ENCODE measurements at regions not wholly inside any gene's neighbourhood (a gene's known extent, or its start where the extent isn't known, plus 50 kb on each side); places are given as distances from the start of the nearest gene placed in this dataset.

- no peak for DNase-seq (ENCODE audit: low spot score)
These were observed 734.3 kb upstream of the POT1 start for GRCh38 chr7:125663961-125664360.

- no peak for DNase-seq (ENCODE audit: low spot score)
These were observed 732.1 kb upstream of the POT1 start for GRCh38 chr7:125661677-125662076.

- DNase-seq (ENCODE audit: low spot score): no peak
These were observed 731.4 kb upstream of the POT1 start for GRCh38 chr7:125661006-125661405.

GRCh38 chr7:125654076-125654475 is 724.5 kb upstream of the POT1 start:
- DNase-seq (ENCODE audit: low spot score): no peak

GRCh38 chr7:125651823-125652528 is 722.4 kb upstream of the POT1 start:
- DNase-seq (ENCODE audit: low spot score): no peak

- no peak for DNase-seq (ENCODE audit: low spot score)
These were observed 718.9 kb upstream of the POT1 start for GRCh38 chr7:125648543-125648942.

GRCh38 chr7:125645770-125646169 is 716.1 kb upstream of the POT1 start:
- DNase-seq (ENCODE audit: low spot score): no peak

GRCh38 chr7:125644109-125644508 is 714.5 kb upstream of the POT1 start:
- no peak for DNase-seq (ENCODE audit: low spot score)

GRCh38 chr7:125643302-125643701 is 713.7 kb upstream of the POT1 start:
- DNase-seq (ENCODE audit: low spot score): no peak

- DNase-seq (ENCODE audit: low spot score): no peak
These were observed 712.3 kb upstream of the POT1 start for GRCh38 chr7:125641884-125642283.

- no peak for DNase-seq (ENCODE audit: low spot score)
These were observed 706.8 kb upstream of the POT1 start for GRCh38 chr7:125636320-125636962.

GRCh38 chr7:125618516-125618915 is 688.9 kb upstream of the POT1 start:
- DNase-seq (ENCODE audit: low spot score): no peak

GRCh38 chr7:125611582-125611981 is 682.0 kb upstream of the POT1 start:
- no peak for DNase-seq (ENCODE audit: low spot score)

- DNase-seq (ENCODE audit: low spot score): no peak
These were observed 677.0 kb upstream of the POT1 start for GRCh38 chr7:125606671-125607070.

GRCh38 chr7:125605241-125605640 is 675.6 kb upstream of the POT1 start:
- peak; percentile 4 for DNase-seq (ENCODE audit: low spot score)

GRCh38 chr7:125602441-125602840 is 672.8 kb upstream of the POT1 start:
- DNase-seq (ENCODE audit: low spot score): no peak

GRCh38 chr7:125599387-125599786 is 669.8 kb upstream of the POT1 start:
- no peak for DNase-seq (ENCODE audit: low spot score)

- DNase-seq (ENCODE audit: low spot score): no peak
These were observed 662.7 kb upstream of the POT1 start for GRCh38 chr7:125592331-125592730.

- DNase-seq (ENCODE audit: low spot score): no peak
These were observed 643.5 kb upstream of the POT1 start for GRCh38 chr7:125573126-125573525.

- no peak for DNase-seq (ENCODE audit: low spot score)
These were observed 642.8 kb upstream of the POT1 start for GRCh38 chr7:125572414-125572813.

- no peak for DNase-seq (ENCODE audit: low spot score)
These were observed 639.2 kb upstream of the POT1 start for GRCh38 chr7:125568799-125569198.

GRCh38 chr7:125567686-125568085 is 638.1 kb upstream of the POT1 start:
- no peak for DNase-seq (ENCODE audit: low spot score)

GRCh38 chr7:125563964-125564529 is 634.4 kb upstream of the POT1 start:
- DNase-seq (ENCODE audit: low spot score): no peak

- DNase-seq (ENCODE audit: low spot score): no peak
These were observed 633.9 kb upstream of the POT1 start for GRCh38 chr7:125563557-125563956.

Measured in Ammon's horn (tissue), 1 donor.